GM10248 (cell line): ENCODE measurements at regions not wholly inside any gene's neighbourhood (a gene's known extent, or its start where the extent isn't known, plus 50 kb on each side); places are given as distances from the start of the nearest gene placed in this dataset.

Experiments
- CTCF ChIA-PET: fragments of 300-600 bp; sonication (Branson Sonifier 250); formaldehyde crosslinking; extraction: SDS; loops from one replicate; lab custom pipeline; 2021; ENCODE audit warnings: antibody characterized with exemption; lab: Yijun Ruan, JAX
- POLR2A ChIA-PET: fragments of 350-650 bp; sonication (Branson Sonifier 250); formaldehyde crosslinking; extraction: SDS; loops from one replicate; lab custom pipeline; 2020; ENCODE audit warnings: antibody characterized with exemption; lab: Yijun Ruan, JAX
- DNase-seq: peaks from one replicate; pipeline ENCODE4 v3.0.0; 2012; ENCODE audit errors: extremely low spot score
- TF ChIP-seq, protein P1 (sequence below): IDR thresholded peaks from 2 replicates; pipeline ENCODE4 v1.5.1; 2012; ENCODE audit warnings: mild to moderate bottlenecking, low read depth; ENCODE audit errors: extremely low read depth, missing control alignments, control extremely low read depth

DNA sequence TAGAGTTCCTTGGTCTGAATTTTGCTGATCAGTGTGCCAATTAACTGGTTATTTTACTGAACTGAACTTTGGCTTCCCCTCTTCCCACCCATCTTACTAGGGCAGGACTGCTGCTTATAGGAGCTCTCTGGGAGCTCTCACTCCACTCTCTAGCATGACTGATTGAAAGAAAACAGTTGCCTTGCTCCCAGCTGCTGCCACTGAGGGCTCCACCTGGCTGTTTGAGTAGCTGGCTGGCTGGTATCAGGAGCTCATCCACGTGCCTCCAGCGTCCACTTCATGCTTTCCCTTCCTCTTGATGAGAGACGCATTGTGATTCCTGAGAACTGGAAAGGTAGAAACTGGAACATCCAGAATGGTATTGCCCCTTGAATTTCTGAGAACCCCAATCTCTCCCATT, 73.0 kb upstream of the KLHL13 start:
- CTCF ChIA-PET: interaction anchor here (1.3 kb wide), 1 partner anchor 11 kb away, joined by 4 read pairs; no protein-coding TSS in a partner anchor
- DNase-seq: no peak
- TF ChIP-seq, protein P1, sequence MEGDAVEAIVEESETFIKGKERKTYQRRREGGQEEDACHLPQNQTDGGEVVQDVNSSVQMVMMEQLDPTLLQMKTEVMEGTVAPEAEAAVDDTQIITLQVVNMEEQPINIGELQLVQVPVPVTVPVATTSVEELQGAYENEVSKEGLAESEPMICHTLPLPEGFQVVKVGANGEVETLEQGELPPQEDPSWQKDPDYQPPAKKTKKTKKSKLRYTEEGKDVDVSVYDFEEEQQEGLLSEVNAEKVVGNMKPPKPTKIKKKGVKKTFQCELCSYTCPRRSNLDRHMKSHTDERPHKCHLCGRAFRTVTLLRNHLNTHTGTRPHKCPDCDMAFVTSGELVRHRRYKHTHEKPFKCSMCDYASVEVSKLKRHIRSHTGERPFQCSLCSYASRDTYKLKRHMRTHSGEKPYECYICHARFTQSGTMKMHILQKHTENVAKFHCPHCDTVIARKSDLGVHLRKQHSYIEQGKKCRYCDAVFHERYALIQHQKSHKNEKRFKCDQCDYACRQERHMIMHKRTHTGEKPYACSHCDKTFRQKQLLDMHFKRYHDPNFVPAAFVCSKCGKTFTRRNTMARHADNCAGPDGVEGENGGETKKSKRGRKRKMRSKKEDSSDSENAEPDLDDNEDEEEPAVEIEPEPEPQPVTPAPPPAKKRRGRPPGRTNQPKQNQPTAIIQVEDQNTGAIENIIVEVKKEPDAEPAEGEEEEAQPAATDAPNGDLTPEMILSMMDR: no peak
- POLR2A ChIA-PET: no interaction called here

DNA sequence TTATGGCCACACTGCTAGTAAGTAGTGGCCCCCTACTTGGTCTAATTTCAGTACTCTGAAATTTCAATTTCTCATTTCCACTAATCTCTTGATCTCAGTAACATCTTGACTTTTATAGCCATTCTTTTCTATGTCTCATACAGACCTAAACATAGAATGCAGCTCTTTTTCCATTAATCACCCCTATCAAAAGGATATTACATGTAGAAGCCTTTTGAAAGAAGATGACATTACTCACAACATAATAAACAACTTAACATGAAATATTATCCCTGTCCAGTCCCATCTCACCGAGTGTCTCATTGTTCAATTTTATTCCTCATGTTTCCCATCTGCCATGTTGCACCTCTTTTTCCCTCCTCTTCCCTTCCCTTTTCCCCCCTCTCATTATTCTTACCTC, 81.1 kb upstream of the KLHL13 start:
- ChIA-PET CTCF (no interaction called here), POLR2A (no interaction called here)
- no peak for DNase-seq
- TF ChIP-seq, protein P1: no peak

DNA sequence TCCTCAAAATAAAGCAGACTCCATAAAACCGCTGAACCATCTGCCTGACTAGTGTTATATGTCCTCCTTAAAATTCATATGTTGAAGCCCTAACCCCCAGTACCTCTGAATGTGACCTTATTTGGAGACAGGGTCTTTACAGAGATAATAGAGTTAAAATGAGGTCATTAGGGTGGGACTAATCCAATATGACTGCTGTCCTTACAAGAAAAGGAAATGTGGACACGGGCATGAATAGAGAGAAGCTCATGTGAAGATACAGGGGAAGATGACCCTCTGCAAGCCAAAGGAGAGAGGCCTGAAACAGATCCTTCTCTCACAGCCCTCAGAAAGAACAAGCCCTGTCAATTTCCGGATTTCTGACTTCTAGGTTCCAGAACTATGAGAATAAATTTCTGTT, 82.0 kb upstream of the KLHL13 start:
- TF ChIP-seq, protein P1: no peak
- DNase-seq: no peak
- ChIA-PET CTCF (no interaction called here), POLR2A (no interaction called here)

DNA sequence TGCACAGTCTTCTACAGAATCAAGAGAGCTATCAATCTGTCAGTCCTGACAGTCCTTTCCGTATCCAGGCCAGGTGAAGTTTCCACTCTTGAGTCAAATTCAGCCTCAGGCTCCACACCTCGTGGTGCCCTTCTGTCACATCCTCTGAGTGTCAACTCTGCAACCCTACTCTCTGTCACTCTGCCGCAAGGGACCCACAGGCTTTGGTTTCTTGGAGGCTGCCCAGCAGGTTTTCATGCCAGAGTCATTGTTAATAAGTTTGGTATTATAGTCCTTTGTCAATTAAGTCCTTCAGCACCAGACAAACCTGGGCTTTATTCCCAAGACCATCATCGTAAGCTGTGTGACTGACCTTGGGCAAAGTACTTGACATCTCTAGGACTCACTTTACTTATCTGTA, 83.4 kb upstream of the KLHL13 start:
- TF ChIP-seq, protein P1: no peak
- POLR2A ChIA-PET: no interaction called here
- no peak for DNase-seq
- CTCF ChIA-PET: interaction anchor here (1.2 kb wide), 1 partner anchor 18 kb away, joined by 3 read pairs; no protein-coding TSS in a partner anchor

DNA sequence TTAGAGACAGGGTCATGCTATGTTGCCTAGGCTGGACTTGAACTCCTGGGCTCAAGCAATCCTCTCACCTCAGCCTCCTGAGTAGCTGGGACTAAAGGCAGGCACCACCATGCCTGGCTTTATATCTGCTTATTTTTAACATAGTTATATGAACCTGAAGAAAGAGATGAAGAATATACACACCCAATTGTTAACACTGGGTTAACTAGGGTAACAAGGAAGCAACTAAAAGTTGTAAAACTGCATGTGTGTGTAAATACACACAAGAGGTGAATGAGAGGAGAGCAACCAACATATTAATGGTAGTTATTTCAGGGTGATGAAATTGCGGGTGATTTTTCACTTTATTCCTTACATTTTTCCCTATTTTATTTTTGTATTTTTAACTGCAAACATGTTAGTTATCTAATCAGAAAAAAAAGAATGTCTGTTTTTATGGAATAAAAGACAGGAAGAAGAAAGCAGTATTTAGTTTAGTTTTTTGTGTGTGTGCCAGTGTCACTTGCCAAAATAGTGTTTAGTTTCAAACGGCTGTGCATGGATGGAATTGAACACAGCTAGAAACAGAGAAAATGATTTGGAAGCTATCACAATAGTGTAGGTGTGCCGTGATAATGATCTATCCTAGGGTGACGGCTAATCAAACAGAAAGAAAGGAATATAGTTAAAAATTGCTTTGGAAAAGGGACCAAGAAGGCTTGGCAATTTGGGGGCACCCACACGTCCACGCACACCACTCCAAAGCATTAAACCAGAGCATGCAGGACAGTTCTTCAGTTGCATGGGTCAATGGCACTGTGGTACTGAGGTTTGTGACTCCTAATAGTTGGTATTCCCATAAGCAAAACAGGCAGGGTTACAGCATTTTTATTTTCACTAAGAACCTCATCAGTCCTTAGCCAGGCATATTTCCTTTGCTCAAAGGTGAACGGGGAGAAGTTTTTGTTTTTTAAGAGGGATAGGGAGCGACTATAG, 89.1 kb upstream of the KLHL13 start:
- ChIA-PET POLR2A (no interaction called here), CTCF (no interaction called here)
- no peak for DNase-seq
- TF ChIP-seq, protein P1: no peak

DNA sequence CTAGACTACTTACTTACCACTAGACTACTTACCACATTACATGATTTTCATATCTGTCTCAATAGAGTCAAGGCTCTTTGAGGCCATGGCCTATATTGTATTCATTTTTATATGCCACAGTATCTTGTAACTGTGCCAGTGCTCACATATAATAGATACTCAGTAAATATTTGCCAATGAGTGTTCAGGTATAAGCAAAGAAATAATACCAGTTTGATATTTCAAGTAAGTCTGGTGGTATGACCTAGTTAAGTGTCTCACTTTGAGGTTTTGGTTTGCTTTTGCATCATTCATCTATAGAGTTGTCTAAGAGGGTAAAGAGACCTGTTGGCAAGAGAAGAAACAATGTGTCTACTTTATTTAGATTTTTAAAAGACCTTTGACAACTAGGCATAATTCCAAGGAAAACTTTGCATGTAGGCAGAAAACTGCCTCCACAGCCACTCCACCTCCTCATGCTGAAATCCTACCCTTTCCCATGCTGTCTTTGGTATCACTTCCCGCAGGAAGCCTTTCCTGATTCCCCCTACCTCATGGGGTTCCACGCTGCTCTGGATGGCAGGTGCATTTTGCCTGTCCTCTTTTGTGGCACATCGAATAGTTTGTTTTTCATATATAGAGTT, 91.3 kb upstream of the KLHL13 start:
- TF ChIP-seq, protein P1: no peak
- POLR2A ChIA-PET: no interaction called here
- no peak for DNase-seq
- CTCF ChIA-PET: no interaction called here
